T-helper 1 cell treated with Interleukin-12 subunit alpha and Interleukin-12 subunit beta and Interleukin-4 antibody, amounts not matched to agents 30 μg/mL and 1 μg/mL, for 36 hours (primary cell): ENCODE measurements at regions not wholly inside any gene's neighbourhood (a gene's known extent, or its start where the extent isn't known, plus 50 kb on each side); places are given as distances from the start of the nearest gene placed in this dataset.
"Not testable (repeated sequence)": the region's sequence is repeated elsewhere in the genome, so short reads cannot be mapped to it uniquely, and the experiment has no call there.

Experiments used
- H3K27ac Mint-ChIP-seq: one replicate; pipeline ENCODE4 v1.8.0; 2021; ENCODE audit warnings: mild to moderate bottlenecking, mixed read lengths
- H3K27me3 Mint-ChIP-seq: one replicate; pipeline ENCODE4 v1.8.0; 2021; ENCODE audit warnings: low read depth, mixed read lengths
- H3K36me3 Mint-ChIP-seq: one replicate; pipeline ENCODE4 v1.8.0; 2021; ENCODE audit warnings: low read depth, mixed read lengths
- H3K4me1 Mint-ChIP-seq: one replicate; pipeline ENCODE4 v1.8.0; 2021; ENCODE audit warnings: low read depth, mixed read lengths
- H3K4me3 Mint-ChIP-seq: one replicate; pipeline ENCODE4 v1.8.0; 2021; ENCODE audit warnings: mild to moderate bottlenecking, moderate library complexity, mixed read lengths
- H3K9me3 Mint-ChIP-seq: one replicate; pipeline ENCODE4 v1.8.0; 2021; ENCODE audit warnings: mixed read lengths

DNA sequence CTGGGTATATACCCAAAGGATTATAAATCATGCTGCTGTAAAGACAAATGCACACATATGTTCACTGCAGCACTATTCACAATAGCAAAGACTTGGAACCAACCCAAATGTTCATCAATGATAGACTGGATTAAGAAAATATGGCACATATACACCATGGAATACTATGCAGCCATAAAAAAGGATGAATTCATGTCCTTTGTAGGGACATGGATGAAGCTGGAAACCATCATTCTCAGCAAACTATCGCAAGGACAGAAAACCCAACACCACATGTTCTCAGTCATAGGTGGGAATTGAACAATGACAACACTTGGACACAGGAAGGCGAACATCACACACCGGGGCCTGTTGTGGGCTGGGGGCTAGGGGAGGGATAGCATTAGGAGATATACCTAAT is 406.1 kb downstream of the NFIB start:
- H3K27me3 Mint-ChIP-seq, H3K27ac Mint-ChIP-seq, H3K4me1 Mint-ChIP-seq, H3K36me3 Mint-ChIP-seq, H3K4me3 Mint-ChIP-seq: not testable (repeated sequence)
- peaks cover 27% of the 10 kb centered on the region for H3K9me3 Mint-ChIP-seq

DNA sequence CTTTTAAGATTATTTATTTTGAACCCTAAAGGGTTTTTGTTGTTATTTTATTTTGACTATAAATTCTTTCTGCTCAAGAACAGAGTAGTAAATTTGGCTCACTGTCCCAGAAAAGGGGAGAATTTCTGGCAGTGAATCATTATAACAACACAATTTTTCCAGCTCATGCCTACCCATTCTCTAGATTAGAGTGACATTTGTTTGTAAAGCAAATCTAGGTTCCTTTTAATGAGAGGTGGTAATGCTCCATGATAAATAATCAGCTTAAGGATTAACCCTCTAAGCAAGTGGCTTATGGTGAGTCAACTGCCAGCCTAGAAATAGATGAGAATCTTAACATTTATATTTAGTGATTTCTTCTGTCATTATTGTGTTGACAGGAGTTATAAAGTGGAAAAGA is 409.2 kb downstream of the NFIB start:
- H3K4me1 Mint-ChIP-seq: no peaks in the 10 kb centered on the region
- no peak overlapping the region for H3K4me3 Mint-ChIP-seq
- H3K27me3 Mint-ChIP-seq: no peaks in the 10 kb centered on the region
- H3K9me3 Mint-ChIP-seq: peaks cover 31% of the 10 kb centered on the region
- no peak overlapping the region for H3K27ac Mint-ChIP-seq
- H3K36me3 Mint-ChIP-seq: no peaks in the 10 kb centered on the region

DNA sequence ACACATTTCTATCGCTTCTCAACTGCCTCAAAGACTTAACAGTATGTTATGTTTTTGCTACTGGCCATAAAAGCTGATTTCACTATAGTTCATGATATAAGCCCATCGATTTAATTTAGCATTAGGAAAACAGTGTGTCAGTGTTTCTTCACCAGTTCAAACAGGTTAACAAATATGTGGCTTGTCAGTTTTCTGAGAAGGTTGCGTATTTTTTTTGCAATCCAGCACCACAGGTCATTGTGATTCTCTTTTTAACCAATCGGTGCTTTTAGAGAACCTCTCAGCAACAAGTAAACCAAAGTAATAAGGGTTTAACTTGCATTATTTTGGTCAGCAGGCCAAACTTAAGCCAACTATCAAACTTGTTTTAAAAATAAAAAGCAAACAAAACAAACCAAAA is 409.6 kb downstream of the NFIB start:
- Mint-ChIP-seq H3K9me3 (peaks cover 31% of the 10 kb centered on the region), H3K36me3 (no peaks in the 10 kb centered on the region), H3K4me1 (no peaks in the 10 kb centered on the region), H3K27me3 (no peaks in the 10 kb centered on the region), H3K27ac (no peak overlapping the region), H3K4me3 (no peak overlapping the region)

DNA sequence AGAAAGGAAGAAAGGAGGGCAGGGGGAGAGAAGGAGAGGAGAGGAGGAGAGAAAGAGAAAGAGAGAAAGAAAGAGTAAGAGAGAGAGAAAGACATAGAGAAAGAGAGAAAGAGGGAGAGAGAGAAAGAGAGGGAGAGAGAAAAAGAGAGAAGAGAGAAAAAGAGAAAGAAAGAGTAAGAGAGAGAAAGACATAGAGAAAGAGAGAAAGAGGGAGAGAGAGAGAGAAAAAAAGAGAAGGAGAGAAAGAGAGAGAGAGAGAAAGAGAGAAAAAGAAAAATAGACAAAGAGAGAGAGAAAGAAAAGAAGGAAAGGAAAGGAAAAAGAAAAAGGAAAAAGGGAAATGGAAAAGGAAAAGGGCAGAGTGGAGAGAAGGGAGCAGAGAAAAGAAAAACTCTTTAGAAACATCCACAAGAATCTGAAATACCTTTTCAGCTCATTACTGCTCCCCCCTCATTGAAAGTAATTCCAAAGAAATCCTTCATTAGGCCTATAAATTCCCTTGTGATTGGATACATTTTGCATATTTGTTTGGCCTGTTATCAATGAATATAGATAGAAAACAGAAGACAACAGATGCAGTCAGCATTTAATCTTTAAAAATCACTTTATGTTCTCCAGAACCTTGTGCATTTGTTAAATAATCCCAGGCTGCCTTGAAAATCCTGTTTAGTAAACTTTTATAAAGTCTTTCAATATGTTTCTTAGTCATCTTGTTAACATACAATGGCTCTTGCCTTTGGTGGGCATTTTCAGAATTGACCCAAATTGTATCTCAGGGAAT is 411.5 kb downstream of the NFIB start:
- no peaks in the 10 kb centered on the region for H3K27me3 Mint-ChIP-seq
- H3K9me3 Mint-ChIP-seq: peaks cover 18% of the 10 kb centered on the region
- H3K4me1 Mint-ChIP-seq: no peaks in the 10 kb centered on the region
- H3K4me3 Mint-ChIP-seq: no peak overlapping the region
- no peak overlapping the region for H3K27ac Mint-ChIP-seq
- no peaks in the 10 kb centered on the region for H3K36me3 Mint-ChIP-seq

DNA sequence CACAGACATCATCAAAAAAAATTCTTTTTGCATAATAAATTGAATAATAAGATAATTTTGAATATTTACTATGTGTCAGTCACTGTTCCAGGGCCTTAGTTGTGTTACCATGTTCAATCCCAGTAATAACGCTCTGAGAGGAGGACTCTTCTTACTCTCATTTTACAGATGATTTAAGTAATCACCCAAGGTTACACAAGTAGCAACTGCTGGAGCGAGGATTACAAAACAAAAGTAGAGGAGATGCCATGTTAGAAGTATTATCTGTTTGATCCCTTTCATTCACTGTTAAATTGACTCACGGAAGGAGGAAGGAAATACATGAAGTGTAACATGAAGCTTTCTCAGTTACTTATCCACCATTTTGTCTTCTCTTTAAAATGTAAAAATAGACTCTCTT is 412.8 kb downstream of the NFIB start:
- no peak overlapping the region for H3K27ac Mint-ChIP-seq
- no peaks in the 10 kb centered on the region for H3K36me3 Mint-ChIP-seq
- H3K4me1 Mint-ChIP-seq: no peaks in the 10 kb centered on the region
- no peak overlapping the region for H3K4me3 Mint-ChIP-seq
- no peaks in the 10 kb centered on the region for H3K27me3 Mint-ChIP-seq
- H3K9me3 Mint-ChIP-seq: peaks cover 9% of the 10 kb centered on the region

DNA sequence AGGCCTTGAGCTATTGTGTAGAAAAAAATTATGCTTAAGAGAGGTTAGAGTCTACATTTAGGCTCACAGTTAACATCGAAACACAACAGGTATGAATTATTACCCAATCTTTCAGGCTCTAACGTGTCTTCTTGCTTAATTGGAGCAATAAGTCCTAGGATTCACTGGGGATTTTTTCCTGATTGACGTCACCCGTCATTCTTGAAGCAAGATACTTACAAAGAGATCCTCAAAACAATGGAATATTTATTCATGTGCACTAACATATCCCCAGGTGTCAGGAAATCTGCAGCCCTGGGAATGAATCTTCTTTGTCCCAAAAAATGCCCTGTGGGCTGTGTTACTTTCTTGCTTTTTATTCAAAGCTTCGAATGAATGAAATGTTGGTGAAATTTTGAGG is 413.5 kb downstream of the NFIB start:
- Mint-ChIP-seq H3K27ac (no peak overlapping the region), H3K9me3 (peaks cover 8% of the 10 kb centered on the region), H3K4me3 (no peak overlapping the region), H3K4me1 (no peaks in the 10 kb centered on the region), H3K27me3 (no peaks in the 10 kb centered on the region), H3K36me3 (no peaks in the 10 kb centered on the region)

DNA sequence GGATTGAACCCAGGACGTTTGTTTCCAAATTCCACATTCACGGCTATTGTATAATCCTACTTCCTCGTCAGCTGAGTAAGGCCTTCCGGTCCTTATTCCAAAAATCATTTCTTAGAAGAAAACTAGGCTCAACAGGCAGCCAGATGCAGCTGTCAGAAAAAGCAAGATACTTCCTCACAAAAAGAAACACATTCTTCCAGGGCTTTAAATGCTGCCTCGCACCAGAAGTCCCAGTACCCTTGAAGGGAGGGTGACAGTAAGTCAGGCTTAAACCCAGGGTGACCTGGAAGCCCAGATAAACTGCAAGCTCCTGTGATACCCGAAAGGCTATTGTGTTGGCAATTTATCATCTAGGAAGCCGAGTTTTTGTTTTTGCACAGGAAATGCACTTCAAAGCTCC is 414.0 kb downstream of the NFIB start:
- Mint-ChIP-seq H3K9me3 (peaks cover 4% of the 10 kb centered on the region), H3K4me3 (no peak overlapping the region), H3K27ac (no peak overlapping the region), H3K27me3 (no peaks in the 10 kb centered on the region), H3K36me3 (no peaks in the 10 kb centered on the region), H3K4me1 (no peaks in the 10 kb centered on the region)

DNA sequence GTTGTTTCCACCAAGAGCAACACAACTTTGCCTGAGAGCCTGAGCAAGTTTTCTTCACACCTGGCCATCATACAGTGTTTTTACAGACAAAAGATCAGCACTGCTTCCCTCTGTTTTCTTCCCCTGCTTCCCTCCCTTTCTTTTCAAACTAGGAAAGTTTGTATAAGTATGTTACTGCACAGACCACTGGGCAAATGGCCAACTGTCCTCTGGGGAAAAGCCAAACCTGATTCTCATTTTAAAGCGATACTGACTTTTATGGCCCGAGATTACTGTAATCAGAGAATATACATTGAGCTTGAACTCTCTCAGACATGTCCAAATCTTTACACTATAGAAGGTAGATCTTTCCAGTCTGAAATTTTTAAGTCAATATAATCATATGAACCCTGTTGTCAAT is 415.0 kb downstream of the NFIB start:
- H3K27me3 Mint-ChIP-seq: no peaks in the 10 kb centered on the region
- H3K4me3 Mint-ChIP-seq: no peak overlapping the region
- no peaks in the 10 kb centered on the region for H3K36me3 Mint-ChIP-seq
- no peaks in the 10 kb centered on the region for H3K4me1 Mint-ChIP-seq
- H3K9me3 Mint-ChIP-seq: peaks cover 4% of the 10 kb centered on the region
- no peak overlapping the region for H3K27ac Mint-ChIP-seq

DNA sequence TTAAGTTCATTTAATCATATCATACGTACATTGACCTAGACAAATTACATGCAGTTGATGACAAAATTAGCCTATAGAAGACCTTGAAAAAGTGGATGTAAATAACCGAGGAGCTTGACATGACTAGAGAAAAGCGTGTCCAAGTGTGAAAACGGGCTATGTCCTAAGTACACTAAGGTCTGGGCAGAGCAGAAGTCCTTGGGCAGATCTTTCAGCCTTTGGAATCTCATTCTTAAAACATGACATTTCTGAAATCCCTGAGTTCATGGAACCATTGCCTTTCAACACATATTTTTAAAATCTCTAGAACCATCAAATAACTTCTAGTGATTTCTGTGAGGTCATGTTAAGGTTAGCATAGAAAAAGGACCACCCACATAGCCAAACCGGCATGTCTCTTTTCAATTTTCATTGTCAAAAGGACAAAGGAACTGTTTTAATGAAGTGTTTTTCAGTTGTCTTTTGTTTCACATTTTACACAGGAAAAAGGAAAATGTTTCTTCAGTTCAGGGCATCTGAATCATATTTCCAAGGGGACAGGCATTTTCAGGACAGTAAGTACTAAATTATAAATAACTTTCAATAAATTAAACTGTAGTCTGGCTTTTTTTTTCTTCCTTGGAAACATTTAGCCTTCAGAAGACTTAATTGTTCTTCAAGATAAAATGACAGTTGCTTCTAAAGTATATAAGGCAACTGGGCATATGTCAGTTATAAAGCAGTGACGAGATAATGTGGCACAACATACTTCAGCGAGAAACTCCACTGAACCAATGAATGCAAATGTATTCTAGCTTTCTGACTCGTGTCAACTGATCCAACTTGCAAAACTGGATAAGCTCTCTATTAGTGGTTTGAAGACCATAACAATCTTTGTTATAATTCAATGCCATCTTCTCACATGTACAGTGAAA is 416.8 kb downstream of the NFIB start:
- H3K4me3 Mint-ChIP-seq: no peak overlapping the region
- H3K4me1 Mint-ChIP-seq: no peaks in the 10 kb centered on the region
- no peaks in the 10 kb centered on the region for H3K36me3 Mint-ChIP-seq
- H3K27me3 Mint-ChIP-seq: no peaks in the 10 kb centered on the region
- no peak overlapping the region for H3K27ac Mint-ChIP-seq
- H3K9me3 Mint-ChIP-seq: peaks cover 4% of the 10 kb centered on the region

DNA sequence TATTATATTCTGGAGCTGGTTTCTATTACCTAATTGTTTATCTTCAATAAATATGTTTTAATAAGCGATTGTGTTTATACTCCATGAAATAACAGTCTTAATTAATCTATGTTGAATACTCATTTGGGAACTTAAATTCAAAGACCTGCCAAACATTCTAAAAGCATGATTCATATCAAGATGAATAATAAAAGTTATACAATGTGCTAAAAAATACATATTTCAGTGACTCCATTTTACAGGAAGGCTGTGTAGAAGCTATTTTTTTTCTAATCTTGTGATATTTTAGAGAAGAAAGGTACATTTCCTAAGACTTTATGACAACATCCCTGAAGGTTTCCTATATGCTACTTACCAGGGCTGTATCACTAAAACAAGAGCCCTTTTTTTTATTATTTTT is 417.9 kb downstream of the NFIB start:
- H3K27me3 Mint-ChIP-seq: no peaks in the 10 kb centered on the region
- H3K9me3 Mint-ChIP-seq: peaks cover under 1% of the 10 kb centered on the region
- H3K4me1 Mint-ChIP-seq: no peaks in the 10 kb centered on the region
- no peak overlapping the region for H3K27ac Mint-ChIP-seq
- no peak overlapping the region for H3K4me3 Mint-ChIP-seq
- no peaks in the 10 kb centered on the region for H3K36me3 Mint-ChIP-seq

DNA sequence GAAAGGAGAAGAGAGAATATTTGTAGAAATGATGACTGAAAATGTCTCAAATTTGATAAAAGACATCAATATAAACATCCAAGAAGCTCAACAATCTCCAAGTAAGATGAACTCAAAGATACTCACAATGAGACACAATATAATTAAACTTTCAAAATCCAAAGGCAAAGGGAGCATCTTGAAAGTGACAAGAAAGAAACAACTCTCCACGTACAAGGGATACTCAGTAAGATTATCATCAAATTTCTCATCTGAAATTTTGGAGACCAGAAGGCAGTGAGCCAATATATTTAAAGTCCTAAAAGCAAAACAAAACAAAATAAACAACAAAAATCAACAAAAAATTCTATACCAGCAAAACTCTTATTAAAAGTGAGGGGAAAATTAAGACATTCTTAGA is 428.7 kb downstream of the NFIB start:
- no peaks in the 10 kb centered on the region for H3K36me3 Mint-ChIP-seq
- no peaks in the 10 kb centered on the region for H3K27me3 Mint-ChIP-seq
- H3K27ac Mint-ChIP-seq: no peak overlapping the region
- H3K9me3 Mint-ChIP-seq: peaks cover 26% of the 10 kb centered on the region
- no peak overlapping the region for H3K4me3 Mint-ChIP-seq
- H3K4me1 Mint-ChIP-seq: no peaks in the 10 kb centered on the region

DNA sequence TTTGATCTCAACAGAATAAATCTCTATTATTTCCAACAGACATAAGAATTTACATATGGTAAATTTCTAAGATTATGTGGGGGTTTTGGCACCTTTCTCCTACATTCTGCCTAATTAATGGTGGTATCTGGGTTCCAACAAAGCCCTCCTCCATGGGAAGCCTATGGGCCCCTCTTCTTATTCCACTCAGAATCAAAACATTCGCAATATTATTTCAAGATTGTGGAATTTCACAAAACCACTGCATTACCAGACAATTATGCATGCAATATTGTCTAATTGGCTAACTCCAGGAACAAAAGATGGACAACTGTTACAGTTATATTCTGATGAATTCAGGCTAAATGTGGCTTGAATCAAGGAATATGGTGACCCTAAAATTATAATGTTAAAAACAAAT is 434.0 kb downstream of the NFIB start:
- Mint-ChIP-seq H3K4me3 (no peak overlapping the region), H3K9me3 (peaks cover 19% of the 10 kb centered on the region), H3K36me3 (no peaks in the 10 kb centered on the region), H3K27ac (no peak overlapping the region), H3K27me3 (no peaks in the 10 kb centered on the region), H3K4me1 (no peaks in the 10 kb centered on the region)

DNA sequence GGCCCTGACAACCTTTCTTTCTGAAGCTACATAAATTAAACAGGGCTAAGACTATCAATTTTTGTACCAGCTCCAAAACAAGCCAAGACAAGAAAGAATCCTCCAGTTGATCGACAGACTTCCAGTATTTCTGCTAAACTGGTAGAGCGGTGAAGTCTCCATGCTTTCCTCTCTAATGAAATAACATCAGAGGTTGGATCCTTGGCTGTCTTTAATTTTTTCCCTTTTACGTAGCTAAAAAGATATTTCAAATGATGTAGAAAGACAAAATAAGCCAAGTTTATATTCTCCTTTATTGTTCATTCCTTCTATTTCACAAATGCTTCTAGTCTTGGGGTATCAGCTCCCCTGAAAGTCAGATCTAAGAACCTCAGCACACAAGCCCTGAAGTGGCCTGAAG is 434.9 kb downstream of the NFIB start:
- Mint-ChIP-seq H3K9me3 (peaks cover 19% of the 10 kb centered on the region), H3K27ac (no peak overlapping the region), H3K4me3 (no peak overlapping the region), H3K4me1 (no peaks in the 10 kb centered on the region), H3K27me3 (no peaks in the 10 kb centered on the region), H3K36me3 (no peaks in the 10 kb centered on the region)

DNA sequence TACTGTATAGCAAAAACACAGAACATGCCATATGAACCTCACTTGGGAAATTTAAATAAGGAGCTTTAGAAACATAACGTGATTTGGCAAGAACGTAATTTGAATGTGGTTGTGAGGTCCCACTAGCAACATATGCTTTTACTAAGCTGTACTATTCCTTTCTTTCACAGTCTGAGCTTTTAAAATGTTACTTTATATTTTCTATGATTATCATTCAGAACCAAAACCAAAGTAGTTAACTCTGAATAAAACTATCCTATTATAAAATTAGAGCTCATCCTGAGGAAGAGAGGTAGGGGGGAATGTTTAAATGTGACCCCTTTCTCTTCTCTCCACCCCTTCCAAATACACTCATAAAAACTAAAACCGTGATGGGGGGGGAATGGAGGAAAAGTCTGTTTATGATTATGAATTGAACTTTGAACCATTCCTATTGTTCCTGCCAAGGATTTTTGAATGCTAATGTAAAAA is 435.7 kb downstream of the NFIB start:
- H3K4me1 Mint-ChIP-seq: no peaks in the 10 kb centered on the region
- peaks cover 23% of the 10 kb centered on the region for H3K9me3 Mint-ChIP-seq

DNA sequence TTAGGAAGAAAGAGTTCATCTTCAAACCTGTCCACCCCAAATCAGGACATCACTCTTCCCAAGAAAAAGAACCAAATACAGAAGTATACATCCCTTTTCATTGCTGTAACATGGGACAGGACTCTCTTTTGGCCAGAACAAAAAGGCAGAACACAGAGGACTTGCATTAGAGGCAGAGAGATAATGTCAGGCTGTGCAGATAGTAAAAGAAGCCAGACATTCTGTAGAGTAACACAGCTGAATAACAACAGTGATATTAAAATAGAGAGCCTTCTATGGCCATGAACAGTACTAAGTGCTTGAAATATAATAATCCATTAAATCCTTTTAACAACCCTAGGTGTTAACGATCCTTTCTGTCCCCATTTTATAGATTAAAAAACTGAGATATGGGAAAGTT is 437.2 kb downstream of the NFIB start:
- Mint-ChIP-seq H3K4me1 (no peaks in the 10 kb centered on the region), H3K36me3 (no peaks in the 10 kb centered on the region), H3K27me3 (no peaks in the 10 kb centered on the region), H3K9me3 (peaks cover 21% of the 10 kb centered on the region), H3K27ac (no peak overlapping the region), H3K4me3 (no peak overlapping the region)

More for the DNA sequence above, 435.7 kb downstream of the NFIB start:
- Mint-ChIP-seq H3K36me3 (no peaks in the 10 kb centered on the region), H3K4me3 (no peak overlapping the region), H3K27ac (no peak overlapping the region), H3K27me3 (no peaks in the 10 kb centered on the region)
